GM23338 (cell line): ENCODE measurements at regions not wholly inside any gene's neighbourhood (a gene's known extent, or its start where the extent isn't known, plus 50 kb on each side); places are given as distances from the start of the nearest gene placed in this dataset.

ENCODE experiments used
- ATAC-seq: fragments of 200-7000 bp; cut with Tn5 transposase; 3 replicates; pipeline ENCODE4 v1.9.1; 2020
- DNase-seq: peaks from one replicate; pipeline ENCODE4 v3.0.0-alpha.2; 2015; ENCODE audit warnings: low spot score
- H2AFZ ChIP-seq: fragments of 200-600 bp; sonication (generic); 2 replicates; pipeline ENCODE4 v1.8.0; 2016; ENCODE audit warnings: antibody characterized with exemption, mild to moderate bottlenecking, moderate library complexity
- H3F3A ChIP-seq: fragments of 200-600 bp; sonication (generic); replicated peaks from 2 replicates; pipeline ENCODE4 v1.8.0; 2017; ENCODE audit warnings: antibody characterized with exemption, mixed run types, low read depth
- H3K27ac ChIP-seq: fragments of 200-600 bp; sonication (generic); 2 replicates; pipeline ENCODE4 v1.6.1; 2016; ENCODE audit warnings: low read depth
- H3K27me3 ChIP-seq: fragments of 200-600 bp; sonication (generic); 2 replicates; pipeline ENCODE4 v1.8.0; 2016; ENCODE audit warnings: mild to moderate bottlenecking, mixed run types, moderate library complexity; ENCODE audit not compliant: insufficient read depth
- H3K36me3 ChIP-seq: fragments of 200-600 bp; sonication (generic); 2 replicates; pipeline ENCODE4 v1.8.0; 2016; ENCODE audit warnings: mild to moderate bottlenecking; ENCODE audit not compliant: insufficient read depth
- H3K4me1 ChIP-seq: fragments of 200-600 bp; sonication (generic); 2 replicates; pipeline ENCODE4 v1.8.0; 2016; ENCODE audit warnings: mild to moderate bottlenecking, moderate library complexity; ENCODE audit not compliant: insufficient read depth
- H3K4me2 ChIP-seq: fragments of 200-600 bp; sonication (generic); 2 replicates; pipeline ENCODE4 v1.7.1; 2017; ENCODE audit warnings: mixed run types
- H3K4me3 ChIP-seq: fragments of 200-600 bp; sonication (generic); 2 replicates; pipeline ENCODE4 v1.6.1; 2016; ENCODE audit warnings: mixed run types
- H3K79me2 ChIP-seq: fragments of 200-600 bp; sonication (generic); replicated peaks from 2 replicates; pipeline ENCODE4 v1.8.0; 2017; ENCODE audit warnings: mild to moderate bottlenecking; ENCODE audit not compliant: insufficient read depth
- H3K9me2 ChIP-seq: fragments of 200-600 bp; sonication (generic); 2 replicates; pipeline ENCODE4 v1.8.0; 2017; ENCODE audit not compliant: insufficient read depth
- H4K20me1 ChIP-seq: fragments of 200-600 bp; sonication (generic); replicated peaks from 2 replicates; pipeline ENCODE4 v1.8.0; 2017; ENCODE audit warnings: mild to moderate bottlenecking; ENCODE audit not compliant: insufficient read depth
- H3K27ac Mint-ChIP-seq: 2 replicates; pipeline ENCODE4 v1.8.0; 2020; ENCODE audit warnings: inconsistent platforms, mild to moderate bottlenecking, moderate library complexity, mixed read lengths
- H3K27me3 Mint-ChIP-seq: 3 replicates; pipeline ENCODE4 v1.8.0; 2022; ENCODE audit warnings: low read depth, mild to moderate bottlenecking, moderate library complexity, mixed read lengths, inconsistent platforms; ENCODE audit not compliant: insufficient read depth, poor library complexity
- H3K36me3 Mint-ChIP-seq: 3 replicates; pipeline ENCODE4 v1.8.0; 2021; ENCODE audit warnings: low read depth, mild to moderate bottlenecking, inconsistent platforms, moderate library complexity, mixed read lengths
- H3K4me1 Mint-ChIP-seq: 3 replicates; pipeline ENCODE4 v1.8.0; 2020; ENCODE audit warnings: mild to moderate bottlenecking, inconsistent platforms, mixed read lengths
- H3K4me3 Mint-ChIP-seq: 3 replicates; pipeline ENCODE4 v1.8.0; 2021; ENCODE audit warnings: moderate library complexity, mild to moderate bottlenecking, inconsistent platforms, mixed read lengths
- H3K9me3 Mint-ChIP-seq: 3 replicates; pipeline ENCODE4 v1.8.0; 2020; ENCODE audit warnings: moderate library complexity, mild to moderate bottlenecking, inconsistent platforms, mixed read lengths
- CREB1 ChIP-seq: fragments of 250-450 bp; sonication (Bioruptor Pico); IDR thresholded peaks from 2 replicates; pipeline ENCODE4 v1.5.0; 2020; ENCODE audit warnings: low read depth, mild to moderate bottlenecking, moderate library complexity
- EZH2 ChIP-seq: fragments of 200-600 bp; sonication (generic); IDR thresholded peaks from one replicate; pipeline ENCODE4 v1.8.0; 2017; ENCODE audit warnings: antibody characterized with exemption, mild to moderate bottlenecking, low read depth; ENCODE audit not compliant: unreplicated experiment
- EZH2phosphoT487 ChIP-seq: fragments of 200-600 bp; sonication (generic); IDR thresholded peaks from one replicate; pipeline ENCODE4 v1.8.1; 2018; ENCODE audit warnings: antibody characterized with exemption; ENCODE audit not compliant: unreplicated experiment
- NANOG ChIP-seq: IDR thresholded peaks from 2 replicates; pipeline ENCODE4 v1.6.1; 2016; ENCODE audit warnings: antibody characterized with exemption, borderline replicate concordance
- POLR2AphosphoS5 ChIP-seq: IDR thresholded peaks from 2 replicates; pipeline ENCODE4 v1.6.1; 2016; ENCODE audit warnings: antibody characterized with exemption, low read depth
- STAT1 ChIP-seq: IDR thresholded peaks from one replicate; pipeline ENCODE4 v1.6.1; 2016; ENCODE audit warnings: antibody characterized with exemption; ENCODE audit not compliant: unreplicated experiment
- ZNF114 ChIP-seq: fragments of 250-450 bp; sonication (Bioruptor Pico); IDR thresholded peaks from 2 replicates; pipeline ENCODE4 v1.5.0; 2020; ENCODE audit warnings: mild to moderate bottlenecking, moderate library complexity
- ZNF462 ChIP-seq: fragments of 250-450 bp; sonication (Bioruptor Pico); IDR thresholded peaks from 2 replicates; pipeline ENCODE4 v1.5.0; 2020; ENCODE audit warnings: mild to moderate bottlenecking, moderate library complexity
- TF ChIP-seq, protein P1 (sequence below): IDR thresholded peaks from one replicate; pipeline ENCODE4 v1.6.1; 2018; ENCODE audit warnings: antibody characterized with exemption; ENCODE audit not compliant: unreplicated experiment

DNA sequence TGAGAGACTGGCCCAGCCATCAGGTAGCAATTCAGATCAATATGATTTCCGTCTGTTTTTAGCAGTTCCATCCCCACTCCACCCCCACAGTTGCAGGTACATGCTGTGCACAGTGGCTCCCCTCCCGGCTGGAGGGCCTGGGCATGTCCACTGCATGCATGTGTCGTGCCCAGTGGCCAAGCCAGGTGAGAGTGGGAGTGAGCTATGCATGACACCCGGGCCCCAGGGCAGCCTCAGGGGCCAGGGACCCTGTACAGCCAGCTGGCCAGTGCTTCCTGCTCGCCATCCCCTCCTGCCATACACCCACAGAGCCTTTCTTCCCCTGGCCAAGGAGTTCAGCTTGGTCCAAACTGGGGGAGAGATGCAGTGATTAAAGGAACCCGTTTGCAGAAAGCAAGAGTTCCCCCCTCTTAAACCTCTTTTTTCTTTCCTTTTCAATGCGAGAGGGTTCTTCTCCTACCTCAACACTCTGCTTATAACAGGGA, 135.3 kb downstream of the THBS2 start (continued):
- TF ChIP-seq ZNF114 (CRISPR knock-in tag) (no peak), STAT1 (no peak), NANOG (no peak), EZH2 (no peak), EZH2phosphoT487 (no peak), CREB1 (CRISPR knock-in tag) (no peak)

GRCh38 chr6:169117663-169118062, 136.0 kb downstream of the THBS2 start:
- no peak overlapping the region for H3K4me2 ChIP-seq
- TF ChIP-seq CREB1 (CRISPR knock-in tag) (no peak), POLR2AphosphoS5 (no peak), STAT1 (no peak), ZNF114 (CRISPR knock-in tag) (no peak)
- H3K27ac ChIP-seq, result no peak overlapping the region
- Mint-ChIP-seq H3K4me1 (peaks cover 14% of the 10 kb centered on the region; the same call in 2 of the 3 replicates), H3K9me3 (peaks cover 16% of the 10 kb centered on the region), H3K4me3 (no peak overlapping the region), H3K36me3 (peaks cover 13% of the 10 kb centered on the region), H3K27me3 (peaks cover 11% of the 10 kb centered on the region), H3K27ac (no peak overlapping the region)
- 0 out of 2 replicates have a peak, but pooled peaks cover 3% of the 10 kb centered on the region for H3K4me1 ChIP-seq
- H3F3A ChIP-seq, result no peaks in the 10 kb centered on the region
- H3K4me3 ChIP-seq, result no peak overlapping the region
- no peaks in the 10 kb centered on the region for H4K20me1 ChIP-seq
- H3K36me3 ChIP-seq, result no peaks in the 10 kb centered on the region
- H2AFZ ChIP-seq, result no peak overlapping the region
- no peaks in the 10 kb centered on the region for H3K9me2 ChIP-seq
- DNase-seq (no peak), ATAC-seq (no peak)
- H3K79me2 ChIP-seq, result no peaks in the 10 kb centered on the region
- no peaks in the 10 kb centered on the region for H3K27me3 ChIP-seq

GRCh38 chr6:169115632-169116031, 138.0 kb downstream of the THBS2 start:
- H4K20me1 ChIP-seq, result no peaks in the 10 kb centered on the region
- H3K4me1 ChIP-seq, result peaks cover 11% of the 10 kb centered on the region; the same call in 1 of the 2 replicates
- Mint-ChIP-seq H3K27ac (no peak overlapping the region), H3K9me3 (peaks cover 16% of the 10 kb centered on the region), H3K36me3 (peaks cover 17% of the 10 kb centered on the region), H3K27me3 (peaks cover 10% of the 10 kb centered on the region), H3K4me3 (no peak overlapping the region), H3K4me1 (peaks cover 26% of the 10 kb centered on the region)
- DNase-seq, result no peak
- no peaks in the 10 kb centered on the region for H3K36me3 ChIP-seq
- H3K79me2 ChIP-seq, result no peaks in the 10 kb centered on the region
- H2AFZ ChIP-seq, result no peak overlapping the region
- H3K27me3 ChIP-seq, result no peaks in the 10 kb centered on the region
- H3K4me3 ChIP-seq, result no peak overlapping the region
- no peak overlapping the region for H3K4me2 ChIP-seq
- H3K9me2 ChIP-seq, result peaks cover 13% of the 10 kb centered on the region; the same call in 1 of the 2 replicates
- no peak overlapping the region for H3K27ac ChIP-seq
- H3F3A ChIP-seq, result no peaks in the 10 kb centered on the region
- ATAC-seq, result no peak
- TF ChIP-seq, protein P1, sequence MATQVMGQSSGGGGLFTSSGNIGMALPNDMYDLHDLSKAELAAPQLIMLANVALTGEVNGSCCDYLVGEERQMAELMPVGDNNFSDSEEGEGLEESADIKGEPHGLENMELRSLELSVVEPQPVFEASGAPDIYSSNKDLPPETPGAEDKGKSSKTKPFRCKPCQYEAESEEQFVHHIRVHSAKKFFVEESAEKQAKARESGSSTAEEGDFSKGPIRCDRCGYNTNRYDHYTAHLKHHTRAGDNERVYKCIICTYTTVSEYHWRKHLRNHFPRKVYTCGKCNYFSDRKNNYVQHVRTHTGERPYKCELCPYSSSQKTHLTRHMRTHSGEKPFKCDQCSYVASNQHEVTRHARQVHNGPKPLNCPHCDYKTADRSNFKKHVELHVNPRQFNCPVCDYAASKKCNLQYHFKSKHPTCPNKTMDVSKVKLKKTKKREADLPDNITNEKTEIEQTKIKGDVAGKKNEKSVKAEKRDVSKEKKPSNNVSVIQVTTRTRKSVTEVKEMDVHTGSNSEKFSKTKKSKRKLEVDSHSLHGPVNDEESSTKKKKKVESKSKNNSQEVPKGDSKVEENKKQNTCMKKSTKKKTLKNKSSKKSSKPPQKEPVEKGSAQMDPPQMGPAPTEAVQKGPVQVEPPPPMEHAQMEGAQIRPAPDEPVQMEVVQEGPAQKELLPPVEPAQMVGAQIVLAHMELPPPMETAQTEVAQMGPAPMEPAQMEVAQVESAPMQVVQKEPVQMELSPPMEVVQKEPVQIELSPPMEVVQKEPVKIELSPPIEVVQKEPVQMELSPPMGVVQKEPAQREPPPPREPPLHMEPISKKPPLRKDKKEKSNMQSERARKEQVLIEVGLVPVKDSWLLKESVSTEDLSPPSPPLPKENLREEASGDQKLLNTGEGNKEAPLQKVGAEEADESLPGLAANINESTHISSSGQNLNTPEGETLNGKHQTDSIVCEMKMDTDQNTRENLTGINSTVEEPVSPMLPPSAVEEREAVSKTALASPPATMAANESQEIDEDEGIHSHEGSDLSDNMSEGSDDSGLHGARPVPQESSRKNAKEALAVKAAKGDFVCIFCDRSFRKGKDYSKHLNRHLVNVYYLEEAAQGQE, result no peak
- TF ChIP-seq ZNF462 (no peak), STAT1 (no peak), POLR2AphosphoS5 (no peak)
